ENCODE measurements at regions not wholly inside any gene's neighbourhood (a gene's known extent, or its start where the extent isn't known, plus 50 kb on each side); places are given as distances from the start of the nearest gene placed in this dataset.

DNA sequence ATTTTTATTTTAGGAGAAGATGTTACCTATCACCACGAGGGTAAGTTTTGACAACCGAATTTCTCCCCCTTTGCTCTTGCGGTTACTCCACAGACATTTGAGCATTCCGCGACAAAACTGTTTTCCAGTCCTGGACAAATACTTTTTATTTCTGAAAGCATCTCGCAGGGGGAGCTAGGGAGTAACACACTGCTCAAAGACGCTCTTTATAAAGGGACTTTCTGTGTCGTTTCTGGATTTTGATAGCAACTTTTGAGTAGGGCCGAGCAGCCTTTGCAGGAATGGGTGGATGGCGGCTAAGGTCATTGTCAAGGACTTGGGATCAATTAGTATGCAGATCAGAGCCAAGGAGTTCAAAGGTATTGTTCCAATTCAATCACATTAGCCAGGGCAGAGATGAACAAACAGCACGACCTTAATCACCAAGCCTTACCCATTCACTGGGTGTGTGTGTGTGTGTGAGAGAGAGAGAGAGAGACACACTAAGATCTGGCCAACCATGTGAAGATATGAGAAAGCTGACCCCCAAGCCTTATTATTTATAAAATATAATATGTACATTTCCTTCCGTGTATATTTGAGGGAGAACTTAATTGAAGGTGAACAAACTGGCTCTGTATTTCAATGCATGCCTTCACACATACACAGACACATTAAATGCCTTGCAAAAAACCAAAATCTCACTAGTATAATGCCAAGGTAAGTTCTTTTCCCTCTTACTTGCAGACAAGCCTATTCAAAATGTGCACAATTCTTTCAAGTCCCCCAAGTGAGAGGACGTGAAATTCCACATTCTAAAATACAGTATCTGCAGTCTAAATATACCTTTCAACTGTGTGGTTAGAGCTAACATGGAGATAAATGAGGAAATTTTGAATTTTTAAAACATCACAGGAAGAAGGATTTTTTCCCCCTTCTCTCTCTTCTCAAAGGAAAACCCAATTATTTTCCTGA lies 613.8 kb downstream of the VRK1 start:
- TF ChIP-seq, protein P1, sequence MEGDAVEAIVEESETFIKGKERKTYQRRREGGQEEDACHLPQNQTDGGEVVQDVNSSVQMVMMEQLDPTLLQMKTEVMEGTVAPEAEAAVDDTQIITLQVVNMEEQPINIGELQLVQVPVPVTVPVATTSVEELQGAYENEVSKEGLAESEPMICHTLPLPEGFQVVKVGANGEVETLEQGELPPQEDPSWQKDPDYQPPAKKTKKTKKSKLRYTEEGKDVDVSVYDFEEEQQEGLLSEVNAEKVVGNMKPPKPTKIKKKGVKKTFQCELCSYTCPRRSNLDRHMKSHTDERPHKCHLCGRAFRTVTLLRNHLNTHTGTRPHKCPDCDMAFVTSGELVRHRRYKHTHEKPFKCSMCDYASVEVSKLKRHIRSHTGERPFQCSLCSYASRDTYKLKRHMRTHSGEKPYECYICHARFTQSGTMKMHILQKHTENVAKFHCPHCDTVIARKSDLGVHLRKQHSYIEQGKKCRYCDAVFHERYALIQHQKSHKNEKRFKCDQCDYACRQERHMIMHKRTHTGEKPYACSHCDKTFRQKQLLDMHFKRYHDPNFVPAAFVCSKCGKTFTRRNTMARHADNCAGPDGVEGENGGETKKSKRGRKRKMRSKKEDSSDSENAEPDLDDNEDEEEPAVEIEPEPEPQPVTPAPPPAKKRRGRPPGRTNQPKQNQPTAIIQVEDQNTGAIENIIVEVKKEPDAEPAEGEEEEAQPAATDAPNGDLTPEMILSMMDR (conservative IDR thresholded peaks at IDR 0.05): peak; percentile 32
- no peak for TF ChIP-seq ZFX (IDR thresholded peaks at IDR 0.05)
- no peak overlapping the region for H3K27ac ChIP-seq

DNA sequence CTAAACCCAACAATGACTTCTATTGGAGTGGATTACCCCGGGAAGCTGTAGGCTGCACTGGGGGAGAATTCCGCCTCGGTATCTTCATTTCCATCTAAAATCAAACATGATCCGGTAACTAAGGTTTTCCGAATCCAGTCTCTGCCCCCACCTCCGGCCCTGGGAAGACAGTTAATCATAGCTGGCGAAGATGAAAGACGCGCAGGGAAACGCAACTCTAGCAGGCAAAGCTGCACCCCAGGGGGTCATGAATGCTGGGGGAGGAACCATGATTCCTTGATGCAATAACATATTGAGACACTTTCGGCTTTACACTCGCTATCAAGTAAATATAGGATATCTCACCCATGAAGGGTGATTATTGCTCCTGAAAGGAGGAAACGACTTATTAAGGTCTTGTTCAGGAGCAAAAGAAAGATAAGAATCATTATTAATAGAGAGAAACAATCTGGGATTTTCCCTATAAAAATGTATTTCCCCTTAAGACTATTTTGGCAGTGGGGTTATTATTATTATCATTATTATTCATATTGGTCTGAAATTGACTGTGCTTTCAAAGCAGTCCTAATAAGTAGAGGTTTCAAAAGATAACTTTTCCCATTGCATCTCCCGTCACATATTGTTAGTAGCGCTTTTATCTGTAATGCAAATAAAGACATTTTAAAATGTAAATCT lies 614.9 kb downstream of the VRK1 start:
- H3K27ac ChIP-seq: no peak overlapping the region
- TF ChIP-seq, protein P1 (conservative IDR thresholded peaks at IDR 0.05): no peak
- no peak for TF ChIP-seq ZFX (IDR thresholded peaks at IDR 0.05)

DNA sequence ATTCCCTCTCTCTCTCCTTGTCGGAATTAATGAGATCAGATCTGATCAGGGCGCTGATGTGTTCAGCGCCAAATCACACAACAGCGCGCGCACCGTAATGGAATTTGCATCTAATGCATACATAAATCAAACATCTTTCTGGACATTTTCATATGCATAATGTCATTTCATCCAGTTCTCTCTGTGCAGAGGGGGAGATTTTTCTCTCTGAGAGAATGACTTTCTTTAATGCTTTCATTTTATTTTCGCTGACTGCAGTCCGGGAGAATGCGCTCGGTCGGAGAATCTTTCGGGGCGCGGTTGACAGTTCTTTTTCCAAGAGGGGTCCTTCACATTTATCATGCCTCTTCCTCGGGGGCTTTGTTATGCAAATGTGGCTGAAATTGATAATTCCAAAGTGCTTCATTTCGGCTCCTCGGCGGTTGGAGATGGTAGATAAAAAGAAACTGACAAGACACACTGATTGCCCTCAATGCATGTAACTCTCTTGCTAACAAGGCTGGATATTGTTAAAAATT lies 615.9 kb downstream of the VRK1 start:
- no peak for TF ChIP-seq ZFX (IDR thresholded peaks at IDR 0.05)
- TF ChIP-seq, protein P1 (conservative IDR thresholded peaks at IDR 0.05): no peak
- no peak overlapping the region for H3K27ac ChIP-seq

DNA sequence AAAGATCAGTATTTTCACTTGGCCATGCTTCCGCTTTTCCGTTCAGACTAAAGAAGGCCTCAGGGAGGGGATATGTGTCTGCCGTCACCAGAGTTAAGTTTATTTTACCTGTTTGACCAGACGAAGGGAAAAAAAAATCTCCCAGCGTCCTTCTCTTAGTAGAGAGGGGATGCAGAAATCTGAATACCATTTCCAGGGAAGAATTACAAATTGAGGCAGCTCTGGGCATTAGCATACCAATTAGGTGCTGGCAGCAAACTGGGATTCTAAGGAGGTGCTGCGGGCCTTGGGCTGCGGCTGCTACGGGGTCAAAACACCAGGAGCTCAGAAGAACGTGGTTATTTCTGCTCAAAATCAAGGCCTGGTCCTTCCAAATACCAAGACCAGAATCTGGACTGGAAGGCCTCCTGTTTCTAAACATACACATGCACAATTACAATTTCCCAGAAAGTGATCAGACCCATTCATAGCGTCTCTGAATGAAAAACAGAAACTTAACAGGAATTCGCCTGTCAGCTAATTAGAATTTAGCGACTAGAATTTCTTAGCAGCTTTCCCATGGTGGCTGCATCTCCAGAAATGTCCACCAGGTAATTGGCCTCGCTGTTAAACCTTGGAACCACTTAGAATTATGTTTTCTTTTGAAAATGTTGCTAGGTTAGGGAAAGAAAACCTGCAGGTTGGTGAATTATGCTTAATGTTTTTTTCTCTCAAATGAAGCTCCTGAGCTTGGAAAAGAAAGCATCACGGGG lies 617.0 kb downstream of the VRK1 start:
- no peak overlapping the region for H3K27ac ChIP-seq
- TF ChIP-seq, protein P1 (conservative IDR thresholded peaks at IDR 0.05): no peak; the same call in 1 of the 2 replicates

DNA sequence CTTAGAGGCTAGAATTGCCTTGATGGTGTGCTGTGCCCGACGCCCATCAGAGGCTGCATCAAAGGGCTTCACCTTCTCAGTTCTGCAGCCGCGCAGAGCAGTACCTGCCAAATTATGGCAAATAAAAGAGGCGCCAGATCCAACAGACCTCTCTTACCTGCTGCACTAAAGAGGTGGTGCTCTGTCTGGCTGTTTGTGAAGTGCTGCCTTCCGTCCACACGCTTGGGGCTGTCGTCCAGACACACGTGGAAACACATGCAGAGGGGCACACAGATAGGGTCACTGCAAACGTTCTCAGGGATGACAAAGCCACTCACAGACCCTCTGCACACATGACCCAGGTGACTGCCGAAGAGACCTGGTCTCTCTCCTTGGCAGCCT lies 617.5 kb downstream of the VRK1 start:
- no peak overlapping the region for H3K27ac ChIP-seq
- TF ChIP-seq, protein P1 (conservative IDR thresholded peaks at IDR 0.05): no peak
- TF ChIP-seq ZFX (IDR thresholded peaks at IDR 0.05): no peak

DNA sequence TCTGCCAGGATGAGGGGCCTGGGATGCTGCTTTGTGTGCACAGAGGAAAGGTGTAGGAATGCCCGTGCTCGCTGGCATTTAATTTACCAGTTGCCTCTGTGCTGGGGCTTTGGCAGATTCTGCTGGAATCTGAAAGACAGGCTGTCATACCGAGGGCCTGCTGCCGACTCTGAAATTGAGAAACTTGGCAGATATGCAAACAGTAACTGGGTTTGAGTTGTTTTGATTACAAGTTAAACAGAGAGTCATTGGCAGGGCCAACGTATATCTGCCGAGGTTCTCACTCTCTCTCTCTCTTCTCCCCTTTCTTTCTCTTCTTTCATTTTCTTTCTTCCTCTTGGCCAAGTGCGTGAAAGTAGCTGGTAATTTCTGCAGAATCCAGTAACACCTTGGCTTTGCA lies 618.7 kb downstream of the VRK1 start:
- no peak for TF ChIP-seq ZFX (IDR thresholded peaks at IDR 0.05)
- TF ChIP-seq, protein P1 (conservative IDR thresholded peaks at IDR 0.05): no peak
- H3K27ac ChIP-seq: no peak overlapping the region
